Nephron progenitor cell (in vitro differentiated cells): ENCODE measurements at regions not wholly inside any gene's neighbourhood (a gene's known extent, or its start where the extent isn't known, plus 50 kb on each side); places are given as distances from the start of the nearest gene placed in this dataset.

Source experiments
- DNase-seq: peaks from one replicate; pipeline ENCODE4 v3.0.0; 2021
- H3K27ac Mint-ChIP-seq: 2 replicates; pipeline ENCODE4 v1.8.0; 2021; ENCODE audit warnings: mild to moderate bottlenecking, moderate library complexity, mixed read lengths
- H3K27me3 Mint-ChIP-seq: 2 replicates; pipeline ENCODE4 v1.8.0; 2021; ENCODE audit warnings: mild to moderate bottlenecking, low read depth, mixed read lengths; ENCODE audit not compliant: poor library complexity
- H3K36me3 Mint-ChIP-seq: 2 replicates; pipeline ENCODE4 v1.8.0; 2021; ENCODE audit warnings: low read depth, mixed read lengths
- H3K4me1 Mint-ChIP-seq: 2 replicates; pipeline ENCODE4 v1.8.0; 2021; ENCODE audit warnings: mixed read lengths
- H3K4me3 Mint-ChIP-seq: 2 replicates; pipeline ENCODE4 v1.8.0; 2021; ENCODE audit warnings: mild to moderate bottlenecking, moderate library complexity, mixed read lengths
- H3K9me3 Mint-ChIP-seq: 2 replicates; pipeline ENCODE4 v1.8.0; 2021; ENCODE audit warnings: mild to moderate bottlenecking, moderate library complexity, mixed read lengths
- CTCF ChIP-seq: fragments of 200-600 bp; sonication (generic); IDR thresholded peaks from 2 replicates; pipeline ENCODE4 v1.5.0; 2021; ENCODE audit warnings: antibody characterized with exemption

- H3K4me1 Mint-ChIP-seq = peaks cover 8% of the 10 kb centered on the region
- no peaks in the 10 kb centered on the region for H3K36me3 Mint-ChIP-seq
- no peak overlapping the region for H3K4me3 Mint-ChIP-seq
- no peak for TF ChIP-seq CTCF
- no peak for DNase-seq
- H3K9me3 Mint-ChIP-seq = no peaks in the 10 kb centered on the region
- no peak overlapping the region for H3K27ac Mint-ChIP-seq
- H3K27me3 Mint-ChIP-seq = no peaks in the 10 kb centered on the region
These were observed 486.6 kb downstream of the FAT4 start for GRCh38 chr4:125801373-125801772.

- no peak for DNase-seq
- Mint-ChIP-seq H3K4me3 (no peak overlapping the region), H3K27me3 (no peaks in the 10 kb centered on the region), H3K27ac (no peak overlapping the region), H3K4me1 (peaks cover 8% of the 10 kb centered on the region), H3K9me3 (no peaks in the 10 kb centered on the region), H3K36me3 (no peaks in the 10 kb centered on the region)
- no peak for TF ChIP-seq CTCF
These were observed 487.2 kb downstream of the FAT4 start for GRCh38 chr4:125801924-125802323.

GRCh38 chr4:125808022-125808421, 493.3 kb downstream of the FAT4 start:
- H3K36me3 Mint-ChIP-seq = no peaks in the 10 kb centered on the region
- no peaks in the 10 kb centered on the region for H3K4me1 Mint-ChIP-seq
- H3K27me3 Mint-ChIP-seq = no peaks in the 10 kb centered on the region
- DNase-seq = no peak
- H3K27ac Mint-ChIP-seq = no peak overlapping the region
- no peak overlapping the region for H3K4me3 Mint-ChIP-seq
- no peak for TF ChIP-seq CTCF
- no peaks in the 10 kb centered on the region for H3K9me3 Mint-ChIP-seq

- TF ChIP-seq CTCF = no peak
- H3K27ac Mint-ChIP-seq = peak overlapping the region; percentile 77
- no peaks in the 10 kb centered on the region for H3K36me3 Mint-ChIP-seq
- H3K27me3 Mint-ChIP-seq = no peaks in the 10 kb centered on the region
- no peak for DNase-seq
- no peaks in the 10 kb centered on the region for H3K4me1 Mint-ChIP-seq
- H3K9me3 Mint-ChIP-seq = no peaks in the 10 kb centered on the region
- no peak overlapping the region for H3K4me3 Mint-ChIP-seq
These were observed 493.8 kb downstream of the FAT4 start for GRCh38 chr4:125808570-125808969.

GRCh38 chr4:125811892-125812291, 497.1 kb downstream of the FAT4 start:
- DNase-seq = no peak
- no peak for TF ChIP-seq CTCF
- Mint-ChIP-seq H3K9me3 (no peaks in the 10 kb centered on the region), H3K27ac (no peak overlapping the region), H3K27me3 (no peaks in the 10 kb centered on the region), H3K36me3 (no peaks in the 10 kb centered on the region), H3K4me3 (no peak overlapping the region), H3K4me1 (no peaks in the 10 kb centered on the region)

GRCh38 chr4:125826801-125827695, 512.3 kb downstream of the FAT4 start:
- H3K4me3 Mint-ChIP-seq = no peak overlapping the region
- no peaks in the 10 kb centered on the region for H3K9me3 Mint-ChIP-seq
- H3K27ac Mint-ChIP-seq = no peak overlapping the region
- no peaks in the 10 kb centered on the region for H3K36me3 Mint-ChIP-seq
- DNase-seq = no peak
- no peak for TF ChIP-seq CTCF
- H3K4me1 Mint-ChIP-seq = no peaks in the 10 kb centered on the region
- H3K27me3 Mint-ChIP-seq = peaks cover 3% of the 10 kb centered on the region
